ENCODE measurements at regions not wholly inside any gene's neighbourhood (a gene's known extent, or its start where the extent isn't known, plus 50 kb on each side); places are given as distances from the start of the nearest gene placed in this dataset.
"Not testable (repeated sequence)": the region's sequence is repeated elsewhere in the genome, so short reads cannot be mapped to it uniquely, and the experiment has no call there.

DNA sequence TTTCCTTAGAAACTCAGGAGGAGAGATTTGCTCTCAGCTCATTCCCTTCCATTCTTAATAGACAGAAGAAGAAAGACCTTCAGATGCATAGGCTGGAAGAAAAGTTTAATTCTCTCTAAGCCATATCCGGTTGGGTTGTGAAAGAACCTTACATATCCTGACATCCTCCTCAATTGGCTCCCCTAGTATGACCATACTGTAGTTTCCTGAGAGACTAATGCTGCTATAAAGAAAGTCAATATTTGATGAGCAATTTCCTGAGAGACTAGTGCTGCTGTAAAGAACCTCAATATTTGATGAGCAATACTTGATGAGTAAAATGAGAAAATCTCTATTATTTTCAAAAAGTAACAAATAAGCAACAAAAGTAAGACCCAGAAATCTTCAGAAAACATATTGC lies 888.5 kb upstream of the SORCS1 start:
- DNase-seq = peak; percentile 50

DNA sequence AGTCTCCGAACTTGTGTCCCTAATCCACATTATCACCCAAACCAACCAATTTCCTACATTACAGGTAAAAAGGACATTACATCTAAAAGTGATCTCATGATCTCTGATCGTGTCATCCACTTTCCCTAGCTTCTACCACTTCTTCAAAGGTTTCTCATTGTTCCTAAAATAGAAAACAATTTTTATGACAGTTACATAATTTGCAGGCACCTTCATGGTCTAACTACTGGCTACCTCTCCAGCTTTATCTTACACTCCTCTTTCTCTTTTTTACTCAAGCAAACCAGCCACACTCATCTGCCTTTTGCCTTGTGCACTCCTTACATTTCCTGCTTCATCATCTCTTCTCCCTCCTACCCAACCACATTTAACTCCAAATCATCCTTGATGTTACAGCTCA lies 886.7 kb upstream of the SORCS1 start:
- no peak for DNase-seq

DNA sequence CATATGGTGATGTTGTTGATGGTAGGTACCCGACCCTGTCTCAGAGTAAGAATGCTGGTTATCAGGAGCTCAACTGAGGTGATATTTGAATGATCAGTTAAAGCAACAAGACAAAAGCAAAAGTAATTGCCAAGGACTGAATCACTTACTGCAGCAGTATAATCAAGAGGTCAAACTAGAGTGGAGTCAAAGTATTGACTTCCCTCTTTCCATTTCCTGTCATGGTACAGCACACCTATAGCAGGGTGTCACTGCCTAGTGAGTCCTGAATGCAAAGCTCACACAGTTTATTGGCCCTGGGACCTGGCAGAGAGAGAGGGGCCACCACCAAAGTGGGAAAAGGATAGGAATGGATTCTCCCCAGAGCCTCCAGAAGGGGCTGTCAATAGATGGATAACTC lies 886.1 kb upstream of the SORCS1 start:
- DNase-seq = no peak

DNA sequence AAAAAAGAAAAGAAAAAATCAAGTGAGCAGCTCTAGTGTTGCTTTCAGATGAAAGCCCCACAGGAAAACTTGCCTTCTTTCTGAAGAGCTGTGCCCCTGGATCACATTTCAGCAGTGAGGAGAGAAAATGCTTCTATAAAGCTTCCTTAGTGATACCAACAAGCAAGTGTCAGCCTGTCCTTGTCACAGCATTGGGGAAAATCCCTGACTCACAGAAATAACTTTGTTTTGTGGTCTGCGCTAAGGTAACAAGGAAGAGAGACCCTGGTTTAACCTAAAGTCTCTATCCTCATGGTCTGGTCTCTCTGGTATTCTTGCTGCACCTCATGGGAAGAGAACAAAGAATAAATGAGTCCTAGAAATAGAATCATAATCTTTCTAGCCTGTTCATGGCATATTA lies 885.2 kb upstream of the SORCS1 start:
- no peak for DNase-seq

DNA sequence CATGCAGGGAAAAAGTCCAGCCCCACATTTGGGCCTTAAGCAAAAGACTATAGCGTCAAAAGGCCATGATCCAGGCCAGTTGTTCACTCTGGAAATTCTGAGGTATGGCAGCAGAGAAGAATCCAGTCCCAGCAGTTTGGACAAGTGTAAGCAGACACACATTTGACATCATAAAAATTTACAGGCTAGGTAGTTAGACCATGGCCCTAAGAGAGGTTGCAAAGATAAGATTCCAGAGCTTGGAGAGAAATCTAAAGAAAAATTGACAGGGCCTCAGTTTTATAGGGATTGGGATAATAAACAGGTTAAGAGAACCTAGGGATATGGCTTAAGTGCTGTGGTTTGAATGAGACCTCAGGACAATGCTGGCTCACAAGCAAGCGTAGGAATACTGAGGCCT lies 884.4 kb upstream of the SORCS1 start:
- no peak for DNase-seq

DNA sequence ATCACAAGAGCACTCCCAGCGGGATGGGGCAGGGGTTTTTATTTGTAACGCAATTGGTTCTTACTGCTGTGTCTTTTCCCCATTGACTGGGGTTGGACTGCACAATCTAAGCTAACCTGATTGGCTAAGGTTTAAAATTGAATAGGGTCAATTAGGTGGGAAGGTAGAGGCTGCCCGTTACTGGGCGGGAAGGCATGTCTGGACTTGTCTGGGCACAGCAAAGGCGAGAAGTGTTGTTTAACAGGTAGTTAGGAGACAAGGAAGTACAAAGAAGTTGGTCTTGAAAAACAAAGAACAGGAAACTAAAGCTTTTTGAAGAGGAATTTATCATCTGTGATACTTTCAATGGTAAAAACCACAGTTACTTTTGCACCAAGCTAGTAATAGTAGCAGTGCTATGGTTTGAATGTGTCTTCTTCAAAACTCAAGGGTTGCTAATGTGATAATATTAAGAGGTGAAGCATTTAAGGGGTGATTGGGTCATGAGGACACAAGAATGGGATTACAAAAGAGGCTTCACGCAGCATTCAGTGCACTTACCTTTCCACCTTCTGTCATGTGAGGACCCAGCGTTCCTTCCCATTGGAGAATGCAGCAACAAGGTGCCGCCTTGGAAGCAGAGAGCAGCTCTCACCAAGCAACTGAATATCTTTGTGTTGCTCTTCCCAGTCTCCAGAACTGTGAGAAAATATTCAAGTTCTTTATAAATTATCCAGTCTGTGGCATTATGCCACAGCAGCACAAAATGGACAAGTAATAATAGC lies 875.5 kb upstream of the SORCS1 start:
- DNase-seq = no peak

DNA sequence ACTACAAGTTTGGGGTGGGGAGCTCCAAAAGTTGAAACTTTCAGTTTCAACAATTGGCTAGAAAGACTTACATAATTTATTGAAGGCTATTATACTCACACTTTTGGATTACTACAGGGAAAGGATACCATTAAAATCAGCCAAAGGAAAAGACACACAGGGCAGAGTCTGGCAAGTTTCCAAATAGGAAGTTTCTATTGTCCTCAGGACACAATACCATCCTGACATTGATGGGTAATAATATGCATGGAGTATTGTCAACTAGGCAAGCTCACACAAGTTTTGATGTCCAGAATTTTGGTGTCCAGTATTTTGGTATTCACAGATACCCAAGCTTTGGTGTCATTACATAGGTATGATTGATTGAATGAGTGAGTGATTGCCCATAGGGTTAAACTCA lies 872.6 kb upstream of the SORCS1 start:
- DNase-seq = no peak

DNA sequence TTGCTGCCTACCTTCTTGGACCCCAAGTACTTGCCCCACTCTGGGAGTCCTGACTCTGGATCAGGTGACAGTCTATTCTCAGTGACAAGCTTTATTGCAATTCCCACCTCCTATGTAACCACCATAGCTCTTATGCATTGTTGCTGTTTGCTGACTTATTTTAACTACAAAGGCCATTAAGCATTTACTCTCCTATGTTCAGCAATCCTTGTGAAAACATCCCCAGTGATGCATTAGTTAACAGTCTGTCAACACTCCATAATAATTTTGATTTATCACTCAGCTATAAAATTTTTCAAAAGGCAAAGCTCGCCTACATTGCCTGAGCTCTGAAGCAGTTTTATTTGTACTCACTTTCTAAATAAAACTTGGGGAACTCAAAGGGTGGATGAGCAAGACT lies 871.8 kb upstream of the SORCS1 start:
- DNase-seq = no peak

DNA sequence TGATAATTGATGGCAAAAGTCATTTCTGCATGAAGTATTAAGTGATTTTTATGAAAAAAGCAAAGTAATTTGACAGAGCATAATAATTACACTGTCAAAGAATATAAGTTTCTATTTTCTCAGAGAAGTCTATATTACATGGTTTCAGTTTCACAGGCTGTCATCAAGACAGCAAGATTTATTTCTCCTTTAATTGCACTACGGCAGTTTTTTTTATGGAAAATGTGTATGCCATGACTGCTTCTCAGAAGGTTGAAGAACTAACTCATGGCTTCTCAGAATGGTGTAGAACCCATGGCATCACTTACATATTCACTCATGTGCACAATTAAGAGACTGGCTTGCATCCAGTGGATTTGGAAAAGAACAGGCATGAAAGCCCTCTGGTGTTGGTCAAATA lies 870.3 kb upstream of the SORCS1 start:
- DNase-seq = no peak

DNA sequence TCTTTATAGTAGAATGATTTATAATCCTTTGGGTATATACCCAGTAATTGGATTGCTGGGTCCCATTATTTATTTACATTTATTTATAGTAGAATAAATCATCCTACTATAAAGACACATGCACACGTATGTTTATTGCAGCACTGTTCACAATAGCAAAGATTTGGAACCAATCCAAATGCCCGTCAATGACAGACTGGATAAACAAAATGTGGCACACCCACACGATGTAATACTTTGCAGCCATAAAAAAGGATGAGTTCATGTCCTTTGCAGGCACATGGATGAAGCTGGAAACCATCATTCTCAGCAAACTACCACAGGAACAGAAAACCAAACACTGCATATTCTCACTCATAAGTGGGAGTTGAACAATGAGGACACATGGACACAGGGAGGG lies 869.0 kb upstream of the SORCS1 start:
- DNase-seq = not testable (repeated sequence)

DNA sequence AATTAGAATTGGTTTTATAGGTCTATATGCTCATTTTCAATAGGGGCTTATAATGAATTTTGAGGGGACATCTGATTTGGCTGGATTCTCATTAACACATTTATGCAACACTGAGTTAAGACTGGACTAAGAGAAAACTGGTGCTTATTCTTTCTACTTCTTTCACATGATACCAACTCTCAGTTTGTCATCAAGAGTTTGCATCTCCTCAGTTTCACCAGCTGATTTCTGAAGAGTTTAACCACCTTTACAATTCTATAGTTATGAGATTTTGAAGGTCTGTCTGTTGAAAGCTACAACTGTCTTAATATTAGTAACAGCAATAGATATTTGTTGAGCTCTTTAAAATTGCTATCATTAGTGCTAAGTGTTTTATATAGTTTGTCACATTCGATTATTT lies 867.0 kb upstream of the SORCS1 start:
- DNase-seq = no peak

DNA sequence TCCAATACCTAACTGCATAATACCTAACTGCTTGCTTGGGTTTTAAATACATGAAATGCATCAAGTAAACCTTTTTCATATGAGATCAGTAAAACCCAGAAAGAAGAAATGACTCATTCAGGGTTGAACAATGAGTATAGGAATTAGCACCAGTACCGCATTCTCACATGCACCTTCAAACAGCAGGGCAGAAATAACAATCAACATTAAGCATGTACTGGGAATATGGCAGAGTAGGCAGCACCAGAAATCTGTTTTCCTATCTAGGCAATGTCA lies 850.3 kb upstream of the SORCS1 start:
- no peak for DNase-seq

DNA sequence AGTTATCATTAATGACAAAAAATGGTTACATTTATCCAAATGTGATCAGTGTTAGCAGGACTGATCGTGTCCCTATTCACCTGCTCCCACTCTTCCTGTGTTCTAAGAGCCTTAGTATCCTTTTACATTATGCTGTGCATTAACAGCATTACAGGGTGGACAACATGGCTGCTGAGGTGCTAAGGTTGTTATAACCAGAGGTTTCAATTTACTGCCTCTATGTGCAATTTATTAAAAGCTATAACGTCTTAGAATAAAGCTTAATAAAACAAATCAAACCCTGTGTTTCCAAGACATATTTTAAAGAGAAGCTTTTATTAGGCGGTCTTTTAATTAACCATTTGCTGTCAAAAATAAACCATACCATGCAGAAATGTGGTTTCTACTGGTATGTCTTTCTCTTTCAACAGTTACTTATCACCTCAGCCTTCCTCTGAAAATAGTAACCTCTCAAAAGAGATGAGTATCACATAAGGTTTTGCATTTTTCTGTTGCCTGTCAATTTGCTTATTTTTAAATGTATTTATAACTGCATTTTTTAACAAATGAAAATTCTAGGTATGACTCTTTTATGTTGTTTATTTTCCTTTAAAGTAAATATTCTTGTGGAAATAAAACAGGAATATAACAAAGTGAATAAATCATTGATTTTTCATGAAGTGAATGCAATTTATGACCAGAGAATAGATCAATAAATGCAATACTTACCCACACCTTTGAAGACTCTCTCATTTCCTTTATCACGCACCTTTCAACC lies 849.8 kb upstream of the SORCS1 start:
- no peak for DNase-seq

DNA sequence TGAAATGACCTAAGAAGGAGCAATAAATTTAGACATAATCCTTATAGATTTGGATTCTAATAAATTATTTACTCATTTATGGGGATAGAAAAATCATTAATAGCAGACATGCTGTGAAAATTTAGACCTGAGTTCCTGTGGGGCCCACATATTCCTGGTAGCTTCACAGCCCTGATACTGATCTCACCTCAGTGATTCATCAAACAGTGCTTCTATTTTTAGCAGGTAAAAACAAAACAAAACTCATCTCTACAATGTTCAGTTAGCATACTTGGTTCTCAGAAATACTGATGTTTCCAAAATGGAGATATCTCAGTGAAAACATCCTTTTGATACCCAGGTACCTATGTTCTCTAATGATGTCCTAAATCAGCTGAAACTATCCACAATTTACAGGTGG lies 841.1 kb upstream of the SORCS1 start:
- no peak for DNase-seq

DNA sequence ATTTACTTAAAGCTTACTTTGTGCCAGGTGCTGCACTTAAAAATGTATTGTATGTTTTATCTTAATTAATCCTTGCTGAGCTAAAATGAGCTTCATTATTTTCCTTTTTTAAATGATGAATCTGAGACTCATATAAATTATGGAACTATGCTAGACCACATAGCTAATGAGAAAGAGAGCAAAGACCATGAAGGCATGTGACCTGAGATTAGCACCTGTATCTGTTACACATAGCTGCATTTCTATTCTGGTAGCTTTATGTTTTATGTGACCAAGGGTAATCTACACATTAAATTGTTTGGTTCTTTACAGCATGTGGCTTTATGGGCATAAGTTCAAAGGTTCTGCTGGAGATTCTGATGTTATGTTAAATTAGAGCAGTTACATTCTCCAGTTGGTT lies 839.1 kb upstream of the SORCS1 start:
- no peak for DNase-seq

DNA sequence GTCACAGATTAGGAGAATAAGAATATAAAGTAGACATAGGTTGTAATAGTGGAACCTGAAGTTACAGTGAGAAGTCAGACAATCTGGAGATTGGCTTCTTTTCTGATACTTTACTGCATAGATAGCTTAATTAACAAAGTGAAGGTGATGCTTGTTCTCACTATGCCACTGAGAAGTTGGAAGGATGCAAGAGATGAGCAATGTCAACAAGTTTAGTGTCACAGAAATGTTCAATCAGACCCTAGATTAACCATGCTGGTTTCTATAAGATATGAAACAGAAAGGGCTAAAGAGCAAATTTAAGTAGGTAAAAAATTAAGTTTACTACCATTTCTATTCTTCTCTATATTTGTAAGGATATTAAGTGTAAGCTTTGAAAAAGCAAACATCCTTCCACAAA lies 838.6 kb upstream of the SORCS1 start:
- DNase-seq = no peak

DNA sequence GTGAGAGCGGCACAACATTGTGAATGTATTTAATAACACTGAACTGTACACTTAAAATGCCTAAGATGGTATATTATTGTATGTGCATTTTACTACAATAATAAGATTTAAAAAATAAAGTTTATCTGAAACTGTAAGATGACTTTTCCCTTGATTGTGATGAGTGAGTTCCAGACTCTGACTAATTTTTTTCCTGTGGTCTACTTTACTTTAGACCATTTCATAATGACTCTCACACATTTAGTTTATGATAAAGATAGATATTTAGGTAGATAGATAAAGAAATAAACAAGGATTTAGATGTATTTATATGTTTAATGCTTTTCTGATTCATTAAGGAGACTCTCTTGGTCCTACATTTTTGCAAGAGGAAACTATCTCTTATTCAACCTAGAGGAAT lies 835.9 kb upstream of the SORCS1 start:
- DNase-seq = no peak

DNA sequence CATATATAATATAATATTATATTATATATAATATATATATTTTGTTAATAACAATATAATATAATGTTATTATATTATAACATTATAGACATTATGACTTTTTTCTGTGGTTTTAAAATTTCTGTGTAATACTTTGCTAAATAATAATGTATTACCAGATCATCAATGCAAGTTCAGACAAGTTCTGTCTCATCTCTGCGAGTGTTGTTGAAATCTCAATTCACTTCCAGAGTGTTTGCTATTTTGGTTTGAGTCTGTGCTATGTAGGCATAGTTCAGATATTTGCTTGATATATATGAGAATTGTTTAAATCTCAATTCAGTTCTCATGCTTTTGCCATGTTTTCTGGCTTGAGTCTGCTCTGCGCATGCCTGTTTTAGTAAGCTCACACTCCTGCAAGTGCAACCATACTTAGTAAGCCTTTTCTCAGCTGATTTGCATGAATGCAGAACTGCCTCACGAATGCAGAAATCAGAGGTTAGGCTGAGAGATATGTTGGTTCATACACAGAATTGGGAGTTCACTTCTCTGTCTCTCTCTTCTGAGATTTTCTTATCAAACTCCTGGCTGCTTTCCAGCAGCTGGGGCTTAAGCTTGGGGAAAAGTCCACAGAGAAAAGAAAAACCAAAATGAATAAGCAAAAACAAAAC lies 830.2 kb upstream of the SORCS1 start:
- DNase-seq = no peak

DNA sequence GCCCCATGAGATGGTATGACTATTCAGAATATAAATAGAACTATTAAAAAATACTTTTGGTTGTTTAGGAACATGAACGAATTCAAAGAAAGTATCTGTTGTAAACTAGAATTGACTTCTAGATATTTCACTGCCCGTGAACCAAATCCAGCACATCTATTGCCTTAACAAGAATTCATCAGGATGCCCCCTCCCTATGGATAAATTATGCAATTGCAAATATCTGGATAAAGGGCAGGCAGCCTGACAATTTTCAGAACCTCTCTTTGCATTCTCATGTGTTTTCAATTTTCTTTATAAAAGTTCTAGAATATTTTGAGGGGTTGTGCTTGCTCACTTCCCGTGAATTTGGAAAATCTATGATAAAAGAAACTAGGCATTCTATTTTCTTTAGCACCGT lies 822.1 kb upstream of the SORCS1 start:
- DNase-seq = peak; percentile 37

DNA sequence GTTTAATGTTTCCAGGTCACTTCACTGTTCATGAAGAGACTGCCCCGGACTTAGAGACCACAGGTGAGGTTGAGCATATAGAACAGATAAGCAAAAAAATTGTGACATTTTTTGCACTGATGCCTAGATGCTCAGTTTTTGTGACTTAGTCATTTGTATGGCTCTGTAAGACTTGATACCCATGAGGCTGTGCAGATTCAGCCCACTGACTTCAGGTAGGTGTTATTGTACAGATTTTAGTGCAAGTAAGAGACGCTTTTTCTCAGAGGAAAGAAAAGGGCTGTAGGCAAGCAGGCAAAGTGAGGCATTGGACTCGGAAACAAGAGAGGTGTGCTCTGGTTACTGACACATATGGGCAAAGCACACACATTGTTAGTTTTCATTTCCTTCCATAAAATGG lies 820.1 kb upstream of the SORCS1 start:
- no peak for DNase-seq

DNA sequence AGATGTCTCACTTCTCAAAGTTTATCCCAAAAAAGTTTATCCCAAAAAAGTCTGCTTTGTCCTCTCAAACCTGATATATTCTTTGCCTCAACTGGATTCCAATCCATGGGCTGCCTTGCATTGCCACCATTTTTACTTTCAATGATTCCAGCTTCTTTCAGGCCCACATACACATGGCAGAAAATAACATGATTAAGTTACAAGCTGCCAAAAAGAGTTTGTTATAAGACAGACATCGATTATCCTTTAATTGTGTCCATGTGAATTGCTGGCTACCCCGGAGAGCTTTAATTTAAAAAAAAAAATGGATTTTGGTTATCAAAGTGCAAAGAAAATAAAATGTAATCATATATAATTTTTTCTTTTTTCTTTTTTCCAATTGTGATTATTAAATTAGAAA lies 819.6 kb upstream of the SORCS1 start:
- no peak for DNase-seq

DNA sequence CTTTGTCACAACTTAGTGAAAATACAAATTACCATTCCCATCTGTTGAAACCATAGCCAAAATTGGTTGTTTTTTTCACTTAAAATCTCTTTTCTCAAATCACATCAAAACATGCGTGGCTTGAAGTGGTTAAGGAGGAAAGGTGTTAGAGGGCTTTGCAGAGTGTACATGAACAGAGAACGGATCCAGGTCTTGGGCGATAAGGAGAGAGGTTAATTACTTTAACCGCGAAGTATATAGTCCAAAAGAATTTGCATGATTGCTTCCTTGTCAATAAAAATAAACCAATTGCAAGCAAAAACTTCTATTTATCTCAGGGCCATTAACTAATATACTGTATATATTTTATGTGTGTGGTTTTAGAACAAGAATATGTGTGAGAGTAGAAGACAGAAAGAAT lies 813.9 kb upstream of the SORCS1 start:
- DNase-seq = no peak

DNA sequence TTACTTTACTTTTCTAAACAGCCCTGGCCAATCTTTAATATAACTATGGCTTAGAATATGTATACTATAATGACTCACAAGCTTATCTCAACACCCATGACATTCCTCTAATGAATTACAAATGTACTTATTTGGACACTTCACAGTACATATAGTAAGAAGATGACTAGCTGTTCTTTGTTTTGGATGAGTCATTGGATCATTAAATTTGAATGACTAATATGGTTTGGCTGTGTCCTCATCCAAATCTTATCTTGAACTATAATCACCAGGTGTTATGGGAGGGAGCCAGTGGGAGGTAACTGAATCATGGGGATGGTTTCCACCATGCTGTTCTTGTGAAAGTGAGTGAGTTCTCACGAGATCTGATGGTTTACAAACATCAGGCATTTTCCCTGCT lies 807.5 kb upstream of the SORCS1 start:
- peak; percentile 93 for DNase-seq

DNA sequence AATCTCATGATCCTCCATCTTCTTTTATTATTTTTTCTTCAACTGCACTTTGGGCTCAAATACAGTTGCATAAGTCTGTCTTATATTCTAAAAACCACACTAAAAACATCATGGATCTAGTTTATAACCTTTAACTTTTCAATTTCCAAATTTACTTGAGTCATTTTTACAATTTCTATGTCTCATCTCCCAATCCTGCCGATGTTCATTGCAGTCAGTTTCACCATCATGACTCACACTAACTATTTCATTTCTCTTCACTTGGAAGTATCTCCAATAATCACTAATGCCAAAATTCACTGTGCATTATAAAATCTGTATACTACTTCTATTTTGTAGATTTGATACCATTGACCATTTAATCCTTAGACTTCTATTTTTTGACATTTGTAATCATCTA lies 806.9 kb upstream of the SORCS1 start:
- DNase-seq = peak; percentile 87
